ENCODE measurements at regions not wholly inside any gene's neighbourhood (a gene's known extent, or its start where the extent isn't known, plus 50 kb on each side); places are given as distances from the start of the nearest gene placed in this dataset.
"Not testable (repeated sequence)": the region's sequence is repeated elsewhere in the genome, so short reads cannot be mapped to it uniquely, and the experiment has no call there.

DNA sequence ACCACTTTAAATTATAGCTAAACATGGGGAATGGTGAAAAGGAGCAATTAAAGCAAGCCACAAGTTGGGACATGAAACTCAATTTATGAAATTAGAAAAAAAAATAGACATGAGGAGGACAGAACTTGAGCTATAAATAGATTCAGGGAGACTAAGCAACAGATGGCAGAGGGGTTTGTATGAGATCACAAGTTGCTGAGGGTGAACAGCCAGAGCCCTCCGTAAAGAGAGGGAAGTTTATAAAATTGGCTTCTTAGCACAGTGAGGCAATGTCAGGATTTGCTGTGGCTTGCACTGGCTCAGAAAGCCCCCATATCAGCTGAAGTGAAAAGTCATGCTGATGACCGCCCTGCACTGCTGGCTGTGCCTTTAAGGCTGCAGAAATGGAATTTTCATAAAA lies 443.4 kb upstream of the CD180 start:
- TF ChIP-seq, protein P1, sequence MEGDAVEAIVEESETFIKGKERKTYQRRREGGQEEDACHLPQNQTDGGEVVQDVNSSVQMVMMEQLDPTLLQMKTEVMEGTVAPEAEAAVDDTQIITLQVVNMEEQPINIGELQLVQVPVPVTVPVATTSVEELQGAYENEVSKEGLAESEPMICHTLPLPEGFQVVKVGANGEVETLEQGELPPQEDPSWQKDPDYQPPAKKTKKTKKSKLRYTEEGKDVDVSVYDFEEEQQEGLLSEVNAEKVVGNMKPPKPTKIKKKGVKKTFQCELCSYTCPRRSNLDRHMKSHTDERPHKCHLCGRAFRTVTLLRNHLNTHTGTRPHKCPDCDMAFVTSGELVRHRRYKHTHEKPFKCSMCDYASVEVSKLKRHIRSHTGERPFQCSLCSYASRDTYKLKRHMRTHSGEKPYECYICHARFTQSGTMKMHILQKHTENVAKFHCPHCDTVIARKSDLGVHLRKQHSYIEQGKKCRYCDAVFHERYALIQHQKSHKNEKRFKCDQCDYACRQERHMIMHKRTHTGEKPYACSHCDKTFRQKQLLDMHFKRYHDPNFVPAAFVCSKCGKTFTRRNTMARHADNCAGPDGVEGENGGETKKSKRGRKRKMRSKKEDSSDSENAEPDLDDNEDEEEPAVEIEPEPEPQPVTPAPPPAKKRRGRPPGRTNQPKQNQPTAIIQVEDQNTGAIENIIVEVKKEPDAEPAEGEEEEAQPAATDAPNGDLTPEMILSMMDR (IDR thresholded peaks at IDR 0.05) = no peak
- TF ChIP-seq POLR2A (IDR thresholded peaks at IDR 0.05) = no peak
- no peak overlapping the region for H3K4me3 ChIP-seq
- H3K4me1 ChIP-seq = no peaks in the 10 kb centered on the region
- no peak overlapping the region for H3K27ac ChIP-seq
- H3K27me3 ChIP-seq = no peaks in the 10 kb centered on the region
- H3K9me3 ChIP-seq = no peaks in the 10 kb centered on the region
- no peak for DNase-seq
- no peaks in the 10 kb centered on the region for H3K36me3 ChIP-seq

DNA sequence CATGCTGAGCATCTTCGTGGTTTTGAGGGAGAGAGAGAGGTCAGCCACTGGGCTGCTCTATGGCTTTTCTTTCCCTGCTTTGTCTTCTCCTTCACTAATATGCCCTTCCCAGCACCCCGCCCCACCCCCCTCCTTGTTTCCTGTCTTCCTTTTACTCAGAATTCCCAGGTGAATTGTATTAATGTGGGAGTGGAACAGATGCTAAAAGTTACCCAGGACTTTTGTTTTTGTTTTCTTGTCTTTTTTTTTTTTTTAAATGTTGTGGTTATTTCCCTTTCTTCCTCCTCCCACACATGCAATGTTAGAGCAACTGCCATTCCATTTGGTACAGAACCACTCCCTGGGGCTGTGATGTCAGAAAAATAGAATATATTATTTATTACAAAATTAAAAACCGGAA lies 442.7 kb upstream of the CD180 start:
- Histone ChIP-seq H3K27me3 (no peaks in the 10 kb centered on the region), H3K9me3 (no peaks in the 10 kb centered on the region), H3K27ac (no peak overlapping the region), H3K36me3 (no peaks in the 10 kb centered on the region), H3K4me1 (no peaks in the 10 kb centered on the region), H3K4me3 (no peak overlapping the region)
- no peak for DNase-seq
- TF ChIP-seq POLR2A (IDR thresholded peaks at IDR 0.05) = no peak
- TF ChIP-seq, protein P1 (IDR thresholded peaks at IDR 0.05) = no peak

DNA sequence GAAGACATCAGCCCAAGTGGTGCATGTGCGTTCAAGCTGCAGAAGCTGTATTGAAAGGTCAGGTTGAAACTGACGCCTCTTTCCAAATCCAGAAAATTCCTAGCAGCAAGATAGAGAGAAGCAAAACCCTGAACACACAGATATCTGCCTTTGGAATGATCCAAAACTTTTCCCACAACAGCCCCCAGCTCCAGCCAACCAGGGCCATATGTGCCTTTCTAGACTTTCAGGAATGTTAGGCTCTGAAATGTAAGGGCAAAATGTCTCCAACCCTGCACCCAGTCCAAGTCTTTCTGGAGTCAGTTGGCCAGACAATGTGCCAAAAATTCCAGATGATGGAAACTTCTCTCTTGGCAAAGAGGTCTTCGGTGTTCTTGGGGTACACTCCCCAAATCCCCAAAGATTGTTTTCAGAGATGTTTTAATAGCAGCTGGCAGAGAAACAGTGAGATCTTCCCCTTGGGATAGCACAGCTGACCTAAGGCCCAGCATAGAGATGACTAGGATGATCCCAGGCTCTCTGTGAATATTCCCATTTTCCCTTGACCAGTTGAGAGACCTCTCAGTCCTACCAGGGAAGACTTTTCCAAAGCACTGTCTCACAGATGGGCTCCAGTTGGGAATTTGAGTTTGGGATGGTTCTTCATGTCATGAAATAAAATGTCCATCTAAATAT lies 440.4 kb upstream of the CD180 start:
- H3K9me3 ChIP-seq = no peaks in the 10 kb centered on the region
- no peak for DNase-seq
- no peaks in the 10 kb centered on the region for H3K36me3 ChIP-seq
- no peaks in the 10 kb centered on the region for H3K27me3 ChIP-seq
- no peak overlapping the region for H3K27ac ChIP-seq
- no peak overlapping the region for H3K4me3 ChIP-seq
- TF ChIP-seq POLR2A (IDR thresholded peaks at IDR 0.05) = no peak
- TF ChIP-seq, protein P1 (IDR thresholded peaks at IDR 0.05) = no peak
- H3K4me1 ChIP-seq = no peaks in the 10 kb centered on the region

DNA sequence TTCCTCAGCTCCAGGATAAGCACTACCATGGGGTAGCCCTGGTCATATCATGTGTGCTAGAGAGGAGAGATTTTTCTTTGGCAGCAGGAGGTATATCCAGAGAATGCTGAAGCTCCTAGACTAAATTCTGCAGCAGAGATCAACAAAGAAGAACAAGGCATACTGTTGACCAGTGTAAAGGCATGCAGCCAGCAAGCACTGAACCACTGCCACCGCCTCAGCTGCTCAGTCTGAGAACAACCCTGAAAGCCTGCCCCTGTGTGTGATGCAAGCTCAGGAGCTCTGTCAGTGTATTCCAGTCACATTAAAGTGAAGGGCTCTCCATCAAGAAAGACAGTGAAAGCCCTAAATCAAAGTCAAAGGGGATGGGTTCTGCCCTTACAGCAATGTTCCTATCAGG lies 439.5 kb upstream of the CD180 start:
- H3K4me3 ChIP-seq = no peak overlapping the region
- H3K36me3 ChIP-seq = no peaks in the 10 kb centered on the region
- no peaks in the 10 kb centered on the region for H3K9me3 ChIP-seq
- TF ChIP-seq, protein P1 (IDR thresholded peaks at IDR 0.05) = no peak
- no peak for TF ChIP-seq POLR2A (IDR thresholded peaks at IDR 0.05)
- peak in 1 of 3 donors; percentile 56 for DNase-seq
- H3K27ac ChIP-seq = no peak overlapping the region
- H3K27me3 ChIP-seq = no peaks in the 10 kb centered on the region
- H3K4me1 ChIP-seq = no peaks in the 10 kb centered on the region

DNA sequence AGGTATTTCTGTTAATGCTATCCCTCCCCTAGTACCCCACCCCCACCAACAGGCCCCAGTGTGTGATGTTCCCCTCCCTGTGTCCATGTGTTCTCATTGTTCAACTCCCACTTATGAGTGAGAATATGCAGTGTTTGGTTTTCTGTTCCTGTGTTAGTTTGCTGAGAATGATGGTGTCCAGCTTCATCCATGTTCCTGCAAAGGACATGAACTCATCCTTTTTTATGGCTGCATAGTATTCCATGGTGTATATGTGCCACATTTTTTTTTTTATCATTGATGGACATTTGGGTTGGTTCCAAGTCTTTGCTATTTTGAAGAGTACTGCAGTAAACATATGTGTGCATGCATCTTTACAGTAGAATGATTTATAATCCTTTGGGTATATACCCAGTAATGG lies 430.5 kb upstream of the CD180 start:
- H3K9me3 ChIP-seq, H3K4me1 ChIP-seq, H3K4me3 ChIP-seq, H3K27me3 ChIP-seq, DNase-seq, H3K36me3 ChIP-seq, H3K27ac ChIP-seq: not testable (repeated sequence)

DNA sequence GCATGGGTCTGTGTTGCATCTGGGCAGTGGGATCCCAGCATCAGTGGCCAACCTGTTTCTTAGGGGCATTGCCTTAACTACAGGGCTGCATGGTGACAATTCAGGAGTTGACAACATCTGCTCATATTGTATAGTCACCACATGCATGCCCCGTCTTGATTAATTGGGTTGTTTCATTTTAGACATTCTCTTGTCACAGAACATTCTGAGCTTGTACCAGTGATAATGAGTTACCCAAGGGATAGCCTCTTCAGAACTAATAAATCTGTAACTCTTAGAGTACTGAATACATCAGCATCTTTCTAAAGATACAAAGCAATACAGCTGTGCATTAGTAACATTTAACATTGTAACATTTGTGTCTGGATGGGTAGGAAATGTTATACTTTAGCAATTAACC lies 426.5 kb upstream of the CD180 start:
- TF ChIP-seq POLR2A (IDR thresholded peaks at IDR 0.05) = no peak
- TF ChIP-seq, protein P1 (IDR thresholded peaks at IDR 0.05) = no peak
- Histone ChIP-seq H3K4me1 (no peaks in the 10 kb centered on the region), H3K36me3 (no peaks in the 10 kb centered on the region), H3K4me3 (no peak overlapping the region), H3K27me3 (no peaks in the 10 kb centered on the region), H3K27ac (no peak overlapping the region), H3K9me3 (no peaks in the 10 kb centered on the region)
- DNase-seq = no peak

All from Peyer's patch (tissue), 4 donors.